Osteocyte (in vitro differentiated cells): ENCODE measurements at regions not wholly inside any gene's neighbourhood (a gene's known extent, or its start where the extent isn't known, plus 50 kb on each side); places are given as distances from the start of the nearest gene placed in this dataset.
"Not testable (repeated sequence)": the region's sequence is repeated elsewhere in the genome, so short reads cannot be mapped to it uniquely, and the experiment has no call there.

Experiments used
- DNase-seq: peaks from one replicate; pipeline ENCODE4 v3.0.0; 2021; ENCODE audit warnings: mixed read lengths; ENCODE audit not compliant: unreplicated experiment; ENCODE audit errors: extremely low spot score
- H3K27ac Mint-ChIP-seq: one replicate; pipeline ENCODE4 v1.8.0; 2021; ENCODE audit warnings: mild to moderate bottlenecking, mixed read lengths; ENCODE audit not compliant: unreplicated experiment
- H3K27me3 Mint-ChIP-seq: one replicate; pipeline ENCODE4 v1.8.0; 2021; ENCODE audit warnings: mixed read lengths; ENCODE audit not compliant: unreplicated experiment
- H3K36me3 Mint-ChIP-seq: one replicate; pipeline ENCODE4 v1.8.0; 2021; ENCODE audit warnings: mixed read lengths; ENCODE audit not compliant: unreplicated experiment
- H3K4me1 Mint-ChIP-seq: one replicate; pipeline ENCODE4 v1.8.0; 2021; ENCODE audit warnings: mixed read lengths; ENCODE audit not compliant: unreplicated experiment
- H3K4me3 Mint-ChIP-seq: one replicate; pipeline ENCODE4 v1.8.0; 2021; ENCODE audit warnings: mild to moderate bottlenecking, moderate library complexity, mixed read lengths; ENCODE audit not compliant: unreplicated experiment
- H3K9me3 Mint-ChIP-seq: one replicate; pipeline ENCODE4 v1.8.0; 2021; ENCODE audit warnings: mixed read lengths; ENCODE audit not compliant: unreplicated experiment
- CTCF ChIP-seq: fragments of 200-600 bp; sonication (generic); IDR thresholded peaks from 2 replicates; pipeline ENCODE4 v1.5.0; 2021; ENCODE audit warnings: antibody characterized with exemption, mild to moderate bottlenecking, moderate library complexity

DNA sequence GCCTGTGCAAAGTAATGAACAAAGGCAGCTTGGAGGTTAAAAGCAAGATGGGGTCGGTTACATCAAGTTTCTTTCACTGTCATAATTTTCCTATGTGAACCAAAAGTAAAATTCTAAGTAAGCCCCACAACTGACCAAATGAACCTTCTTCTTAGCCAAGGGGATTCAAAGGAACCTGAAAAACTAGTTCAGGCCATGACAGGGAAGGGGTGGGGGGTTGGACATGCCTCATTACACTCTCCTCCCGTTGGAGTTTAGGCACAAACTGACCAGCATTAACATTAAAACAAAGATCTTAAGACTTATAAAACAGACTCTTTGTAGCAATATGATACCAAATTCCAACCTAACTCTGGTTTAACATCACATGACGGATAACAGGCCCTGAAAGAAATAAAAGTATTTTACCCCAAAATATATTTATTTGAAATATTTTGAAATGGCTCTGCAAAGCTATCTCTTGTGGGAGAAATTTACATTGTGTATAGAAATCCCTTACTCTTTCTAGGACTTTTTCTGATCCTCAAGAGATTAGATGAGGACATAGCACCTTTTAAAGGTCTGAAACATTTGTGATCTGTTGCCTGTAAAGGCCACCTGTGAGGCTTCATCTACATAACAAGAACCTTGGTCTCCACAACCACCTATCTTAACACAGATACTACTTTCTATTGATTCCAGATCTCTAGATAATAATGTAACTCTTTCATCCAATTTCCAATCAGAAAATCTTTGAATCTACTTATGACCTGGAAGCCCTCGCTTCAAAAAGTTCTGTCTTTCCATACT lies 1829.0 kb upstream of the MIR17HG start:
- DNase-seq = no peak

DNA sequence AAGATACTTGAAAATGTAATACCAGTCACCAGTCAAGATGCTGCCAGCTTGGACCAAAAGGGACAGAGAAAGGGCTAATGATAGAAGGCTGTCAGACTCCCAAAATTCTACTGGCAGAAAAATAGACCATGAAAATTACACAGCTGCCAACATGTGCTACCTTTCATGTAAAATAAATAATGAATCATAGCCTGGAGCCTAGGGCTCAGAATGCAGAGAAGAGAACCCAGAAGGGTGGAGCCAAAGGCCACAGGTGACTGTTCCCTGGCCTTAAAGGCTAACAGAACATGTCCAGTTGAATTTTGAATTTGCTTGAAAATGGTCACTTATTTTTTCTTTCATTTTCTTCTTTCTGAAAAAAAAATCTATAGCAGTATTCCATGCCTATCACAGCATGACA lies 1827.0 kb upstream of the MIR17HG start:
- H3K4me1 Mint-ChIP-seq = no peaks in the 10 kb centered on the region
- no peaks in the 10 kb centered on the region for H3K27me3 Mint-ChIP-seq
- no peaks in the 10 kb centered on the region for H3K36me3 Mint-ChIP-seq
- DNase-seq = no peak
- TF ChIP-seq CTCF = no peak
- no peak overlapping the region for H3K4me3 Mint-ChIP-seq
- H3K27ac Mint-ChIP-seq = no peak overlapping the region
- H3K9me3 Mint-ChIP-seq = peaks cover 5% of the 10 kb centered on the region

More for the DNA sequence above, 1829.0 kb upstream of the MIR17HG start:
- no peak overlapping the region for H3K4me3 Mint-ChIP-seq
- no peaks in the 10 kb centered on the region for H3K27me3 Mint-ChIP-seq
- peaks cover 5% of the 10 kb centered on the region for H3K9me3 Mint-ChIP-seq
- peaks cover 11% of the 10 kb centered on the region for H3K4me1 Mint-ChIP-seq
- no peaks in the 10 kb centered on the region for H3K36me3 Mint-ChIP-seq
- TF ChIP-seq CTCF = no peak
- no peak overlapping the region for H3K27ac Mint-ChIP-seq

DNA sequence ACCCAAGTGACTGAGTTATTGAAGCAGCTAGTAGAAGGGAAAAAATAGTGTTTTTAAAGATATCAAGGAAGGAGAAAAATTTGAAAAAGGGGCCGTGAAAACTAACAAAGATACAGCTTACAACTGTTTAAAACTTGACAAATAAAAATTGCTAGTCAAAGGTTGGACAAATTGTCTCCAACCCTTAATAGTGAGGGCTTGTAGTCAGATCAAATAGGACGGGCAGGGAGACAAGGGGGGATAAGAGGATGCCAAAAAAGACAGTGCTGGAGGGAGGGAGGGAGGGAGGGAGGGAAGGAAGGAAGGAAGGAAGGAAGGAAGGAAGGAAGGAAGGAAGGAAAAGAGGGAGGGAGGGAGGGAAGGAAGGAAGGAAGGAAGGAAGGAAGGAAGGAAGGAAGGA lies 1825.8 kb upstream of the MIR17HG start:
- not testable (repeated sequence) for H3K9me3 Mint-ChIP-seq

GRCh38 chr13:89541091-89542030 lies 1806.1 kb upstream of the MIR17HG start:
- Mint-ChIP-seq H3K36me3 (no peaks in the 10 kb centered on the region), H3K27ac (peak overlapping the region; percentile 34), H3K9me3 (peaks cover 9% of the 10 kb centered on the region), H3K27me3 (no peaks in the 10 kb centered on the region), H3K4me1 (peaks cover 20% of the 10 kb centered on the region), H3K4me3 (no peak overlapping the region)
- DNase-seq = no peak
- no peak for TF ChIP-seq CTCF

More for the DNA sequence above, 1825.8 kb upstream of the MIR17HG start:
- not testable (repeated sequence) for H3K4me3 Mint-ChIP-seq, H3K36me3 Mint-ChIP-seq, H3K27ac Mint-ChIP-seq, H3K4me1 Mint-ChIP-seq, H3K27me3 Mint-ChIP-seq, DNase-seq

- no peak for TF ChIP-seq CTCF
- H3K36me3 Mint-ChIP-seq = no peaks in the 10 kb centered on the region
- no peaks in the 10 kb centered on the region for H3K9me3 Mint-ChIP-seq
- H3K27ac Mint-ChIP-seq = no peak overlapping the region
- DNase-seq = no peak
- no peaks in the 10 kb centered on the region for H3K27me3 Mint-ChIP-seq
- H3K4me3 Mint-ChIP-seq = no peak overlapping the region
- no peaks in the 10 kb centered on the region for H3K4me1 Mint-ChIP-seq
Measured at GRCh38 chr13:89550938-89551337, 1796.5 kb upstream of the MIR17HG start.
